HEK293 (cell line): ENCODE measurements at regions not wholly inside any gene's neighbourhood (a gene's known extent, or its start where the extent isn't known, plus 50 kb on each side); places are given as distances from the start of the nearest gene placed in this dataset.

Source experiments
- CTCF ChIA-PET: fragments of 350-600 bp; formaldehyde crosslinking; extraction: SDS; loops from one replicate; lab custom pipeline; 2021; ENCODE audit warnings: antibody characterized with exemption; lab: Yijun Ruan, JAX
- POLR2A ChIA-PET: fragments of 300-600 bp; formaldehyde crosslinking; extraction: SDS; loops from one replicate; lab custom pipeline; 2020; ENCODE audit warnings: antibody characterized with exemption, inconsistent platforms; lab: Yijun Ruan, JAX
- H3K27ac ChIP-seq: fragments of 200-500 bp; sonication (Bioruptor generic); 2 replicates; pipeline ENCODE4 v1.5.1; 2014; ENCODE audit warnings: low read depth, low read length, control low read depth, inconsistent platforms; ENCODE audit errors: extremely low read depth
- H3K36me3 ChIP-seq, 2 experiments: fragments of 200-500 bp in 1 of 2; sonication (Bioruptor generic) in 1 of 2; 1 replicate in 1 of 2; 2 replicates in 1 of 2; pipeline ENCODE4 v1.5.1; 2014 to 2017; ENCODE audit warnings: inconsistent platforms in 2 of 2, low read length in 2 of 2; ENCODE audit not compliant: control insufficient read depth in 2 of 2, insufficient read depth in 1 of 2
- H3K4me1 ChIP-seq: fragments of 200-500 bp; sonication (Bioruptor generic); 2 replicates; pipeline ENCODE4 v1.5.1; 2014; ENCODE audit warnings: mild to moderate bottlenecking, low read length, inconsistent platforms; ENCODE audit not compliant: control insufficient read depth, insufficient read depth
- H3K4me3 ChIP-seq: 2 replicates; pipeline ENCODE4 v1.5.1; 2011; ENCODE audit warnings: low read depth, mild to moderate bottlenecking, control low read depth, low read length, moderate library complexity
- H3K9me3 ChIP-seq: fragments of 200-500 bp; sonication (Bioruptor generic); 2 replicates; pipeline ENCODE4 v1.5.1; 2014; ENCODE audit warnings: low read depth, low read length, inconsistent platforms; ENCODE audit not compliant: control insufficient read depth, insufficient read depth
- KLF9 ChIP-seq: fragments of 450-650 bp; formaldehyde crosslinking; IDR thresholded peaks from 2 replicates; pipeline ENCODE4 v1.5.1; 2016; ENCODE audit warnings: missing biosample characterization, missing genetic modification characterization, low read depth
- OVOL3 ChIP-seq: fragments of 450-650 bp; formaldehyde crosslinking; IDR thresholded peaks from 2 replicates; pipeline ENCODE4 v1.5.1; 2016; ENCODE audit warnings: missing biosample characterization, missing genetic modification characterization
- YY1 ChIP-seq: fragments of 450-650 bp; formaldehyde crosslinking; IDR thresholded peaks from 2 replicates; pipeline ENCODE4 v1.5.1; 2018; ENCODE audit warnings: missing biosample characterization, missing genetic modification characterization
- ZNF132 ChIP-seq: fragments of 450-650 bp; formaldehyde crosslinking; IDR thresholded peaks from 2 replicates; pipeline ENCODE4 v1.5.1; 2017; ENCODE audit warnings: missing biosample characterization, missing genetic modification characterization, borderline replicate concordance
- ZNF140 ChIP-seq: fragments of 450-650 bp; formaldehyde crosslinking; IDR thresholded peaks from 2 replicates; pipeline ENCODE4 v1.5.1; 2016; ENCODE audit warnings: missing biosample characterization, missing genetic modification characterization
- ZNF157 ChIP-seq: fragments of 450-650 bp; formaldehyde crosslinking; IDR thresholded peaks from 2 replicates; pipeline ENCODE4 v1.5.1; 2016; ENCODE audit warnings: missing biosample characterization, missing genetic modification characterization
- ZNF174 ChIP-seq: fragments of 450-650 bp; formaldehyde crosslinking; IDR thresholded peaks from 2 replicates; pipeline ENCODE4 v1.5.0; 2017; ENCODE audit warnings: missing biosample characterization, mild to moderate bottlenecking, missing genetic modification characterization
- ZNF24 ChIP-seq: fragments of 450-650 bp; formaldehyde crosslinking; IDR thresholded peaks from 2 replicates; pipeline ENCODE4 v1.5.1; 2016; ENCODE audit warnings: missing biosample characterization, missing genetic modification characterization
- ZNF366 ChIP-seq: fragments of 450-650 bp; formaldehyde crosslinking; conservative IDR thresholded peaks from 2 replicates; pipeline ENCODE4 v1.5.1; 2016; ENCODE audit warnings: missing biosample characterization, missing genetic modification characterization
- ZNF654 ChIP-seq: fragments of 450-650 bp; formaldehyde crosslinking; IDR thresholded peaks from 2 replicates; pipeline ENCODE4 v1.5.1; 2016; ENCODE audit warnings: low read depth, missing biosample characterization, missing genetic modification characterization
- ZNF701 ChIP-seq: fragments of 450-650 bp; formaldehyde crosslinking; IDR thresholded peaks from 2 replicates; pipeline ENCODE4 v1.5.1; 2016; ENCODE audit warnings: missing biosample characterization, missing genetic modification characterization
- TF ChIP-seq, protein P1 (sequence below): fragments of 450-650 bp; formaldehyde crosslinking; IDR thresholded peaks from 2 replicates; pipeline ENCODE4 v1.5.1; 2016; ENCODE audit warnings: missing biosample characterization, missing genetic modification characterization
- TF ChIP-seq, protein P2 (sequence below): fragments of 450-650 bp; formaldehyde crosslinking; IDR thresholded peaks from 2 replicates; pipeline ENCODE4 v1.5.1; 2016; ENCODE audit warnings: missing biosample characterization, missing genetic modification characterization
- TF ChIP-seq, protein P3 (sequence below): fragments of 450-650 bp; formaldehyde crosslinking; conservative IDR thresholded peaks from 2 replicates; pipeline ENCODE4 v1.5.1; 2016; ENCODE audit warnings: low read depth, missing biosample characterization, missing genetic modification characterization

DNA sequence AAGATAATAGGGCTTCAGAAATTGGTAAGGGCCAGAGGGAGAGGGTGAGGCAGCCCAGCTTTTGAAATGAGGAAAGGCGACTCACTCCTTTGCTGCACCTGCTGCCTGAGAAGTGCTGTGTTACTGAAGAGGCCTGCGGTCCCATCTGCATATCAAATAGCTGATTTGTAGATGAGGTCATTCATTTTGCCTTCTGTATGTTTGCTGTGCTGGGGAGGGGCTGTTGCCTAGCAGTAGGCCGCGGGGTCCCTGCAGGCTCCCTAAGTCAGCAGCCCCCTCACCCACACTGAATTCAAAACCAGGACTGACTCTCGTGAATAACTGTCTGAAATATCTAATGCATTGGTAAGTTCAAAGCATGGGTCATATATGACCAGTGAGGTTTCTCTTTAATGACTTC lies 377.2 kb downstream of the SOX11 start:
- Histone ChIP-seq H3K36me3 (no peaks in the 10 kb centered on the region), H3K4me3 (no peak overlapping the region)
- CTCF ChIA-PET, result no interaction called here
- TF ChIP-seq ZNF132 (tag by site-specific recombination) (no peak), ZNF24 (no peak), ZNF654 (tag by site-specific recombination) (no peak), ZNF366 (tag by site-specific recombination) (no peak), ZNF157 (tag by site-specific recombination) (no peak), KLF9 (no peak), OVOL3 (tag by site-specific recombination) (no peak)
- TF ChIP-seq, protein P1, sequence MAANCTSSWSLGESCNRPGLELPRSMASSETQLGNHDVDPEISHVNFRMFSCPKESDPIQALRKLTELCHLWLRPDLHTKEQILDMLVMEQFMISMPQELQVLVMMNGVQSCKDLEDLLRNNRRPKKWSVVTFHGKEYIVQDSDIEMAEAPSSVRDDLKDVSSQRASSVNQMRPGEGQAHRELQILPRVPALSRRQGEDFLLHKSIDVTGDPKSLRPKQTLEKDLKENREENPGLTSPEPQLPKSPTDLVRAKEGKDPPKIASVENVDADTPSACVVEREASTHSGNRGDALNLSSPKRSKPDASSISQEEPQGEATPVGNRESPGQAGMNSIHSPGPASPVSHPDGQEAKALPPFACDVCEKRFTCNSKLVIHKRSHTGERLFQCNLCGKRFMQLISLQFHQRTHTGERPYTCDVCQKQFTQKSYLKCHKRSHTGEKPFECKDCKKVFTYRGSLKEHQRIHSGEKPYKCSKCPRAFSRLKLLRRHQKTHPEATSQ (tag by site-specific recombination), result no peak
- TF ChIP-seq, all 188 proteins: peak for 0
- Histone ChIP-seq H3K9me3 (no peaks in the 10 kb centered on the region), H3K27ac (no peak overlapping the region), H3K4me1 (no peaks in the 10 kb centered on the region)
- POLR2A ChIA-PET, result no interaction called here

DNA sequence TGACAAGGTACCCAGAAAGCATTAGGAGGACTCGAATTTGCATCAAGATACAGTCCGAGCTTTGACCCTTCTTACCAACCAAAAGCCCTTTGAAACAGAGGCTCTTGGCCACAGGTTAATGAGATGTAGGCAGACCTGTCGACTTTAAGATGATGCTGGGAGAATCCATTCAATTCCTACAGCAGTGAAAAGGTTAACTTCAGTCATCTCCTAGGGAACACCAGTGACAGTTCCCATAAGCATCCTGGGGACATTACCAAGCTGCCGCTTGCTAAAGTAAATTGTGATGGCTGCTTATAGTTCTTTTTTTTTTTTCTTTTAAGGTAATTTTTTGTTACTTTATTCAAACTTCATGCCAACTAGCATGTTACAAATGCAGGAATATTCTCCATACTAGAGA lies 379.3 kb downstream of the SOX11 start:
- no peaks in the 10 kb centered on the region for H3K4me1 ChIP-seq
- ChIA-PET CTCF (no interaction called here), POLR2A (no interaction called here)
- no peaks in the 10 kb centered on the region for H3K9me3 ChIP-seq
- no peaks in the 10 kb centered on the region for H3K36me3 ChIP-seq
- TF ChIP-seq ZNF140 (tag by site-specific recombination), result no peak
- no peak for TF ChIP-seq ZNF701
- H3K4me3 ChIP-seq, result no peak overlapping the region
- H3K27ac ChIP-seq, result no peak overlapping the region

DNA sequence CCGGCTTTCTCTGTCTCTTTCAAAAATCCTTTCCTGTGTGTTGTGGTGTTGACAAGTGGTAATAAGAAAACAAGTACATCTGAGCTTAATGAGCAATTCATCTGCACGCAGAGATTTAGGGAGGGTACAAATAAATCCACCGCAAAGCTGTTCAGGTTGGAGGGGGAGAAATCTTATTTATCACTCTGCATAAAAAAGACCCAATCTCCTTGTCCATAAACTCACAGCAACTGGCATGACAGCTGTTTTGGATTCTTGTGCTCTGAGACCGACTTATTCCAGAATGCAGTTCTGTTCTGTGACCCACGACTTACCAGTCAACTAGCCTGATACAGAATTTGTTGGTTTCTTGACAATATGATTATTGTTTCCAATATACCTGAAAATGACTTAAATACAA lies 380.1 kb downstream of the SOX11 start:
- no peaks in the 10 kb centered on the region for H3K4me1 ChIP-seq
- CTCF ChIA-PET, result interaction anchor here (0.5 kb wide), 1 partner anchor 10 kb away, joined by 3 read pairs; no protein-coding TSS in a partner anchor
- no peak overlapping the region for H3K4me3 ChIP-seq
- POLR2A ChIA-PET, result no interaction called here
- no peak overlapping the region for H3K27ac ChIP-seq
- no peaks in the 10 kb centered on the region for H3K36me3 ChIP-seq
- TF ChIP-seq ZNF174, result no peak
- TF ChIP-seq, protein P2, sequence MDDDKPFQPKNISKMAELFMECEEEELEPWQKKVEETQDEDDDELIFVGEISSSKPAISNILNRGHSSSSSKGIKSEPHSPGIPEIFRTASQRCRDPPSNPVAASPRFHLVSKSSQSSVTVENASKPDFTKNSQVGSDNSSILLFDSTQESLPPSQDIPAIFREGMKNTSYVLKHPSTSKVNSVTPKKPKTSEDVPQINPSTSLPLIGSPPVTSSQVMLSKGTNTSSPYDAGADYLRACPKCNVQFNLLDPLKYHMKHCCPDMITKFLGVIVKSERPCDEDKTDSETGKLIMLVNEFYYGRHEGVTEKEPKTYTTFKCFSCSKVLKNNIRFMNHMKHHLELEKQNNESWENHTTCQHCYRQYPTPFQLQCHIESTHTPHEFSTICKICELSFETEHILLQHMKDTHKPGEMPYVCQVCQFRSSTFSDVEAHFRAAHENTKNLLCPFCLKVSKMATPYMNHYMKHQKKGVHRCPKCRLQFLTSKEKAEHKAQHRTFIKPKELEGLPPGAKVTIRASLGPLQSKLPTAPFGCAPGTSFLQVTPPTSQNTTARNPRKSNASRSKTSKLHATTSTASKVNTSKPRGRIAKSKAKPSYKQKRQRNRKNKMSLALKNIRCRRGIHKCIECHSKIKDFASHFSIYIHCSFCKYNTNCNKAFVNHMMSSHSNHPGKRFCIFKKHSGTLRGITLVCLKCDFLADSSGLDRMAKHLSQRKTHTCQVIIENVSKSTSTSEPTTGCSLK (tag by site-specific recombination), result no peak
- TF ChIP-seq ZNF132 (tag by site-specific recombination), result no peak
- no peak for TF ChIP-seq YY1 (tag by site-specific recombination)
- TF ChIP-seq, protein P3, sequence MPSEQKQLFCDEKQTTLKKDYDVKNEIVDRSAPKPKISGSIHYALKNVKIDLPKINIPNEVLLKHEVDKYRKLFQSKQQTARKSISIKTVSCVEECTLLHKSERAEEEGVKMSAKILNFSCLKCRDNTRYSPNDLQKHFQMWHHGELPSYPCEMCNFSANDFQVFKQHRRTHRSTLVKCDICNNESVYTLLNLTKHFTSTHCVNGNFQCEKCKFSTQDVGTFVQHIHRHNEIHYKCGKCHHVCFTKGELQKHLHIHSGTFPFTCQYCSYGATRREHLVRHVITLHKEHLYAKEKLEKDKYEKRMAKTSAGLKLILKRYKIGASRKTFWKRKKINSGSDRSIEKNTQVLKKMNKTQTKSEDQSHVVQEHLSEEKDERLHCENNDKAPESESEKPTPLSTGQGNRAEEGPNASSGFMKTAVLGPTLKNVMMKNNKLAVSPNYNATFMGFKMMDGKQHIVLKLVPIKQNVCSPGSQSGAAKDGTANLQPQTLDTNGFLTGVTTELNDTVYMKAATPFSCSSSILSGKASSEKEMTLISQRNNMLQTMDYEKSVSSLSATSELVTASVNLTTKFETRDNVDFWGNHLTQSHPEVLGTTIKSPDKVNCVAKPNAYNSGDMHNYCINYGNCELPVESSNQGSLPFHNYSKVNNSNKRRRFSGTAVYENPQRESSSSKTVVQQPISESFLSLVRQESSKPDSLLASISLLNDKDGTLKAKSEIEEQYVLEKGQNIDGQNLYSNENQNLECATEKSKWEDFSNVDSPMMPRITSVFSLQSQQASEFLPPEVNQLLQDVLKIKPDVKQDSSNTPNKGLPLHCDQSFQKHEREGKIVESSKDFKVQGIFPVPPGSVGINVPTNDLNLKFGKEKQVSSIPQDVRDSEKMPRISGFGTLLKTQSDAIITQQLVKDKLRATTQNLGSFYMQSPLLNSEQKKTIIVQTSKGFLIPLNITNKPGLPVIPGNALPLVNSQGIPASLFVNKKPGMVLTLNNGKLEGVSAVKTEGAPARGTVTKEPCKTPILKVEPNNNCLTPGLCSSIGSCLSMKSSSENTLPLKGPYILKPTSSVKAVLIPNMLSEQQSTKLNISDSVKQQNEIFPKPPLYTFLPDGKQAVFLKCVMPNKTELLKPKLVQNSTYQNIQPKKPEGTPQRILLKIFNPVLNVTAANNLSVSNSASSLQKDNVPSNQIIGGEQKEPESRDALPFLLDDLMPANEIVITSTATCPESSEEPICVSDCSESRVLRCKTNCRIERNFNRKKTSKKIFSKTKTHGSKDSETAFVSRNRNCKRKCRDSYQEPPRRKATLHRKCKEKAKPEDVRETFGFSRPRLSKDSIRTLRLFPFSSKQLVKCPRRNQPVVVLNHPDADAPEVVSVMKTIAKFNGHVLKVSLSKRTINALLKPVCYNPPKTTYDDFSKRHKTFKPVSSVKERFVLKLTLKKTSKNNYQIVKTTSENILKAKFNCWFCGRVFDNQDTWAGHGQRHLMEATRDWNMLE (tag by site-specific recombination), result no peak
- no peaks in the 10 kb centered on the region for H3K9me3 ChIP-seq
